ENCODE measurements at regions not wholly inside any gene's neighbourhood (a gene's known extent, or its start where the extent isn't known, plus 50 kb on each side); places are given as distances from the start of the nearest gene placed in this dataset.

DNA sequence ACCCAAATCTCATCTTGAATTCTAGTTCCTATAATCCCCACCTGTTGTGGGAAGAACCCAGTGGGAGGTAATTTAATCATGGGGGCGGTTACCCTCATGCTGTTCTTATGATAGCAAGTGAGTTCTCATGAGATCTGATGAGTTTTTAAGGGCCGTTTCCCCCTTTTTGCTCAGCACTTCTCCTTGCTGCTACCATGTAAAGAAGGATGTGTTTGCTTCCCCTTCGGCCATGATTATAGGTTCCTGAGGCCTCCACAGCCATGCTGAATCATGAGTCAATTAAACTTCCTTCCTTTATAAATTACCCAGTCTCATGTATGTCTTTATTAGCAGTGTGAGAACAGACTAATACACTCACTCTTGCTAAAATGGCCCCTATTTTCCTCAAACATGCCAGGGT, 374.7 kb downstream of the TUSC7 start:
- Histone ChIP-seq H3K27ac (ENCODE audit: low read length) (no peak overlapping the region), H3K9ac (ENCODE audit: low read length) (no peak overlapping the region), H3F3A (ENCODE audit: low read length, unreplicated experiment) (no peaks in the 10 kb centered on the region), H3K4me2 (ENCODE audit: low read length) (no peak overlapping the region), H4K20me1 (ENCODE audit: low read length) (no peaks in the 10 kb centered on the region), H3K36me3 (ENCODE audit: low read depth, low read length) (no peaks in the 10 kb centered on the region), H3K9me2 (replicated peaks; ENCODE audit: low read length) (no peaks in the 10 kb centered on the region), H3K4me1 (ENCODE audit: insufficient read depth, low read length) (no peaks in the 10 kb centered on the region), H3K27me3 (ENCODE audit: low read length) (no peaks in the 10 kb centered on the region), H2AFZ (ENCODE audit: low read length) (no peak overlapping the region), H3K79me2 (ENCODE audit: low read length) (no peaks in the 10 kb centered on the region), H3K4me3 (ENCODE audit: low read length) (no peak overlapping the region), H3K9me3 (ENCODE audit: low read length) (peaks cover 26% of the 10 kb centered on the region)
- CTCF ChIA-PET: no interaction called here
- POLR2A ChIA-PET (ENCODE audit: unreplicated experiment): no interaction called here
- TF ChIP-seq EZH2 (IDR thresholded peaks at IDR 0.05; ENCODE audit: low read length, unreplicated experiment) (no peak), EZH2phosphoT487 (IDR thresholded peaks at IDR 0.05; ENCODE audit: borderline replicate concordance, low read length) (no peak)
- TF ChIP-seq, protein P1, sequence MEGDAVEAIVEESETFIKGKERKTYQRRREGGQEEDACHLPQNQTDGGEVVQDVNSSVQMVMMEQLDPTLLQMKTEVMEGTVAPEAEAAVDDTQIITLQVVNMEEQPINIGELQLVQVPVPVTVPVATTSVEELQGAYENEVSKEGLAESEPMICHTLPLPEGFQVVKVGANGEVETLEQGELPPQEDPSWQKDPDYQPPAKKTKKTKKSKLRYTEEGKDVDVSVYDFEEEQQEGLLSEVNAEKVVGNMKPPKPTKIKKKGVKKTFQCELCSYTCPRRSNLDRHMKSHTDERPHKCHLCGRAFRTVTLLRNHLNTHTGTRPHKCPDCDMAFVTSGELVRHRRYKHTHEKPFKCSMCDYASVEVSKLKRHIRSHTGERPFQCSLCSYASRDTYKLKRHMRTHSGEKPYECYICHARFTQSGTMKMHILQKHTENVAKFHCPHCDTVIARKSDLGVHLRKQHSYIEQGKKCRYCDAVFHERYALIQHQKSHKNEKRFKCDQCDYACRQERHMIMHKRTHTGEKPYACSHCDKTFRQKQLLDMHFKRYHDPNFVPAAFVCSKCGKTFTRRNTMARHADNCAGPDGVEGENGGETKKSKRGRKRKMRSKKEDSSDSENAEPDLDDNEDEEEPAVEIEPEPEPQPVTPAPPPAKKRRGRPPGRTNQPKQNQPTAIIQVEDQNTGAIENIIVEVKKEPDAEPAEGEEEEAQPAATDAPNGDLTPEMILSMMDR (conservative IDR thresholded peaks at IDR 0.05; ENCODE audit: low read depth, low read length): no peak
- no TSS peak for BruUV-seq (replicated peaks)
- DNase-seq (no peak), ATAC-seq (no peak)
- intact Hi-C loops (cut with micrococcal nuclease): no loop called here

DNA sequence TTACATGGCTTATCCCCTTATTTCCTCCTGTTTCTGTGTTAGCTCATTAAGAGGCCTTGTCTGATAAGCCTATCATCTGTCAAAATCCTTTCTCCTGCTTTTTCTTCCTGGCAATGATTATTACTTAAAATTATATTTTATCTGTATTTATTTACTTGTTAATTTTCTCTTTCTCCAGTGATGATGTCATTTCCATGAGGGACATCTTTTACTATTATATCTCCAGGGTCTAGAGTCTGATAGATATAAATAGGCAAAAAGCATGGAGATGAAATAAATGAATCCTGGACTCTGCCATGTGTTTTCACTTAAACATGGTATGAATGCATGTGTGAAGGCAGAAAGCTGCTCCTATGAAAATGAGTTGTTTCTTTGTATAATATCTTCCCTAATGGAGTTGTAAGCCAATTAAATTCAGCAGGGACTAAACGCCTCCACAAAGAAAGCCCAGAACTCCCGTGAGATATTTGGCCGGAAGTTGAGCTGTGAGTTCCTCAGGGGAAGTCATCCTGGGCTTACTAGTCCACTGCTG, 375.2 kb downstream of the TUSC7 start:
- ChIA-PET POLR2A (ENCODE audit: unreplicated experiment) (no interaction called here), CTCF (no interaction called here)
- H3K79me2 ChIP-seq (ENCODE audit: low read length): no peaks in the 10 kb centered on the region
- no peaks in the 10 kb centered on the region for H3K27me3 ChIP-seq (ENCODE audit: low read length)
- H3K9me3 ChIP-seq (ENCODE audit: low read length): peaks cover 26% of the 10 kb centered on the region
- no TSS peak for BruUV-seq (replicated peaks)
- no peaks in the 10 kb centered on the region for H3F3A ChIP-seq (ENCODE audit: low read length, unreplicated experiment)
- no peak overlapping the region for H3K9ac ChIP-seq (ENCODE audit: low read length)
- intact Hi-C loops (cut with micrococcal nuclease): no loop called here
- TF ChIP-seq, protein P1 (conservative IDR thresholded peaks at IDR 0.05; ENCODE audit: low read depth, low read length): no peak
- no peak for TF ChIP-seq EZH2phosphoT487 (IDR thresholded peaks at IDR 0.05; ENCODE audit: borderline replicate concordance, low read length)
- TF ChIP-seq EZH2 (IDR thresholded peaks at IDR 0.05; ENCODE audit: low read length, unreplicated experiment): no peak
- no peak overlapping the region for H3K4me3 ChIP-seq (ENCODE audit: low read length)
- H4K20me1 ChIP-seq (ENCODE audit: low read length): no peaks in the 10 kb centered on the region
- DNase-seq (no peak), ATAC-seq (no peak)
- no peak overlapping the region for H2AFZ ChIP-seq (ENCODE audit: low read length)
- no peaks in the 10 kb centered on the region for H3K9me2 ChIP-seq (replicated peaks; ENCODE audit: low read length)
- H3K4me2 ChIP-seq (ENCODE audit: low read length): no peak overlapping the region
- no peaks in the 10 kb centered on the region for H3K4me1 ChIP-seq (ENCODE audit: insufficient read depth, low read length)
- no peak overlapping the region for H3K27ac ChIP-seq (ENCODE audit: low read length)
- H3K36me3 ChIP-seq (ENCODE audit: low read depth, low read length): no peaks in the 10 kb centered on the region

DNA sequence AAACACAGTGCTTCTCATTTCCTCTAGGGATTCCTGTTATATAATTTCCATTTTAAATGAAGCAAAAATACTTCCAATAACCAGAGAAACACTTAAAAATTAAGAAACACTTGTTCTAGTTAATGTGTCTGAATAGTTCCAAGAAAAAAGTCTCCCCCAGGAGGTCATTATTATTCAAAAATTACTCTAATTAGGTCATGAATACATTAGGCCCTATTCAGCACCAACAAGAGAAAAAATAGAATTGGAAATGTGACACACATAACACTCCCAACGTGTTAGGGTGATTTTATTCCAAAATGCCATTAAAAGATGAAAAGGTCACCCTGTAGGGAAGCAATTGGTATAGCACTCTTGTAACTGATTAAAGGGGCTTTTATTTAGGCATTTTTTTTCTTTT, 382.1 kb downstream of the TUSC7 start:
- ATAC-seq (no peak), DNase-seq (no peak)
- Histone ChIP-seq H3K4me1 (ENCODE audit: insufficient read depth, low read length) (no peaks in the 10 kb centered on the region), H2AFZ (ENCODE audit: low read length) (no peak overlapping the region), H3K36me3 (ENCODE audit: low read depth, low read length) (no peaks in the 10 kb centered on the region), H4K20me1 (ENCODE audit: low read length) (no peaks in the 10 kb centered on the region), H3K4me2 (ENCODE audit: low read length) (no peak overlapping the region), H3K79me2 (ENCODE audit: low read length) (no peaks in the 10 kb centered on the region), H3K9ac (ENCODE audit: low read length) (no peak overlapping the region), H3K27ac (ENCODE audit: low read length) (no peak overlapping the region), H3K4me3 (ENCODE audit: low read length) (no peak overlapping the region), H3K9me3 (ENCODE audit: low read length) (peaks cover 11% of the 10 kb centered on the region), H3K9me2 (replicated peaks; ENCODE audit: low read length) (no peaks in the 10 kb centered on the region), H3K27me3 (ENCODE audit: low read length) (no peaks in the 10 kb centered on the region), H3F3A (ENCODE audit: low read length, unreplicated experiment) (no peaks in the 10 kb centered on the region)
- CTCF ChIA-PET: no interaction called here
- POLR2A ChIA-PET (ENCODE audit: unreplicated experiment): no interaction called here
- no TSS peak for BruUV-seq (replicated peaks)
- intact Hi-C loops (cut with micrococcal nuclease): no loop called here
- TF ChIP-seq EZH2phosphoT487 (IDR thresholded peaks at IDR 0.05; ENCODE audit: borderline replicate concordance, low read length) (no peak), EZH2 (IDR thresholded peaks at IDR 0.05; ENCODE audit: low read length, unreplicated experiment) (no peak)
- TF ChIP-seq, protein P1 (conservative IDR thresholded peaks at IDR 0.05; ENCODE audit: low read depth, low read length): no peak

Data from PC-3 (cell line).